GM12864 (cell line): ENCODE measurements at regions not wholly inside any gene's neighbourhood (a gene's known extent, or its start where the extent isn't known, plus 50 kb on each side); places are given as distances from the start of the nearest gene placed in this dataset.

Source experiments
- DNase-seq: peaks from one replicate; pipeline ENCODE4 v3.0.0-alpha.2; 2011; ENCODE audit warnings: low read depth
- H3K4me3 ChIP-seq: 2 replicates; pipeline ENCODE4 v1.5.1; 2011; ENCODE audit warnings: mild to moderate bottlenecking, low read depth, low read length, control low read depth
- CTCF ChIP-seq: IDR thresholded peaks from 2 replicates; pipeline ENCODE4 v1.5.1; 2011; ENCODE audit warnings: low read depth, mild to moderate bottlenecking, moderate library complexity, low read length, control low read depth, inconsistent platforms; ENCODE audit errors: missing control alignments

- H3K4me3 ChIP-seq, result peak overlapping the region; percentile 44
- TF ChIP-seq CTCF, result no peak
- DNase-seq, result no peak
Measured at GRCh38 chr1:59013276-59013927, 229.6 kb upstream of the JUN start.

- no peak for TF ChIP-seq CTCF
- H3K4me3 ChIP-seq, result peak overlapping the region; percentile 44; the same call in 1 of the 2 replicates
- DNase-seq, result no peak
Measured at GRCh38 chr1:59013928-59014279, 230.1 kb upstream of the JUN start.

- no peak overlapping the region for H3K4me3 ChIP-seq
- TF ChIP-seq CTCF, result no peak
- DNase-seq, result no peak
Measured at GRCh38 chr1:59014827-59015226, 231.0 kb upstream of the JUN start.

- TF ChIP-seq CTCF, result no peak
- DNase-seq, result no peak
- H3K4me3 ChIP-seq, result no peak overlapping the region
Measured at GRCh38 chr1:59015708-59016107, 231.9 kb upstream of the JUN start.

GRCh38 chr1:59016390-59016789 is 232.5 kb upstream of the JUN start:
- no peak overlapping the region for H3K4me3 ChIP-seq
- DNase-seq, result no peak
- TF ChIP-seq CTCF, result no peak

- no peak for TF ChIP-seq CTCF
- no peak for DNase-seq
- no peak overlapping the region for H3K4me3 ChIP-seq
Measured at GRCh38 chr1:59017501-59018231, 233.8 kb upstream of the JUN start.

- TF ChIP-seq CTCF, result no peak
Measured at GRCh38 chr1:59018446-59018845, 234.6 kb upstream of the JUN start.

More at GRCh38 chr1:59018446-59018845, 234.6 kb upstream of the JUN start:
- H3K4me3 ChIP-seq, result no peak overlapping the region
- DNase-seq, result no peak
